WTC11 (cell line): ENCODE measurements at regions not wholly inside any gene's neighbourhood (a gene's known extent, or its start where the extent isn't known, plus 50 kb on each side); places are given as distances from the start of the nearest gene placed in this dataset.

Experiments
- ATF1 ChIP-seq: sonication (generic); formaldehyde crosslinking; IDR thresholded peaks from 2 replicates; pipeline ENCODE4 v1.8.1; 2023; ENCODE audit warnings: mild to moderate bottlenecking, moderate library complexity, missing genetic modification reagents
- NFYB ChIP-seq: sonication (generic); formaldehyde crosslinking; conservative IDR thresholded peaks from 2 replicates; pipeline ENCODE4 v1.8.0; 2022; ENCODE audit warnings: low read depth, missing genetic modification reagents
- ZMAT4 ChIP-seq: fragments of 250-450 bp; sonication (Bioruptor Pico); IDR thresholded peaks from 2 replicates; pipeline ENCODE4 v1.9.0; 2021; ENCODE audit warnings: mild to moderate bottlenecking
- ZNF232 ChIP-seq: sonication (generic); formaldehyde crosslinking; IDR thresholded peaks from 2 replicates; pipeline ENCODE4 v1.8.0; 2022; ENCODE audit warnings: mild to moderate bottlenecking, missing genetic modification reagents
- TF ChIP-seq, protein P1 (sequence below): fragments of 200-600 bp; IDR thresholded peaks from 2 replicates; pipeline ENCODE4 v1.8.0; 2022; ENCODE audit warnings: antibody characterized with exemption

- TF ChIP-seq, protein P1, sequence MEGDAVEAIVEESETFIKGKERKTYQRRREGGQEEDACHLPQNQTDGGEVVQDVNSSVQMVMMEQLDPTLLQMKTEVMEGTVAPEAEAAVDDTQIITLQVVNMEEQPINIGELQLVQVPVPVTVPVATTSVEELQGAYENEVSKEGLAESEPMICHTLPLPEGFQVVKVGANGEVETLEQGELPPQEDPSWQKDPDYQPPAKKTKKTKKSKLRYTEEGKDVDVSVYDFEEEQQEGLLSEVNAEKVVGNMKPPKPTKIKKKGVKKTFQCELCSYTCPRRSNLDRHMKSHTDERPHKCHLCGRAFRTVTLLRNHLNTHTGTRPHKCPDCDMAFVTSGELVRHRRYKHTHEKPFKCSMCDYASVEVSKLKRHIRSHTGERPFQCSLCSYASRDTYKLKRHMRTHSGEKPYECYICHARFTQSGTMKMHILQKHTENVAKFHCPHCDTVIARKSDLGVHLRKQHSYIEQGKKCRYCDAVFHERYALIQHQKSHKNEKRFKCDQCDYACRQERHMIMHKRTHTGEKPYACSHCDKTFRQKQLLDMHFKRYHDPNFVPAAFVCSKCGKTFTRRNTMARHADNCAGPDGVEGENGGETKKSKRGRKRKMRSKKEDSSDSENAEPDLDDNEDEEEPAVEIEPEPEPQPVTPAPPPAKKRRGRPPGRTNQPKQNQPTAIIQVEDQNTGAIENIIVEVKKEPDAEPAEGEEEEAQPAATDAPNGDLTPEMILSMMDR = no peak
- no peak for TF ChIP-seq ZNF232 (CRISPR knock-in tag)
- no peak for TF ChIP-seq ZMAT4
- no peak for TF ChIP-seq NFYB (CRISPR knock-in tag)
- no peak for TF ChIP-seq ATF1 (CRISPR knock-in tag)
Measured at GRCh38 chr1:193649587-193649986, 463.2 kb upstream of the B3GALT2 start.
